GM11168 (cell line): ENCODE measurements at regions not wholly inside any gene's neighbourhood (a gene's known extent, or its start where the extent isn't known, plus 50 kb on each side); places are given as distances from the start of the nearest gene placed in this dataset.
"Not testable (repeated sequence)": the region's sequence is repeated elsewhere in the genome, so short reads cannot be mapped to it uniquely, and the experiment has no call there.

Experiments used
- in situ Hi-C: fragments of 300-500 bp; cut with MboI; formaldehyde crosslinking; loops from one replicate; pipeline ENCODE4 v1.12.0; 2022; ENCODE audit warnings: low sequenced_read_pairs; ENCODE audit not compliant: unreplicated experiment

- in situ Hi-C loops, result loop anchor here (10.0 kb wide), 1 partner anchor 915 kb away; no protein-coding TSS in a partner anchor
Observed at GRCh38 chr5:87770016-87770570, 357.4 kb upstream of the CCNH start.

GRCh38 chr5:87769157-87769556 is 356.4 kb upstream of the CCNH start:
- in situ Hi-C loops, result no loop called here

- in situ Hi-C loops, result no loop called here
Observed at GRCh38 chr5:87768190-87768589, 355.5 kb upstream of the CCNH start.

GRCh38 chr5:87765009-87765408 is 352.3 kb upstream of the CCNH start:
- in situ Hi-C loops, result no loop called here

GRCh38 chr5:87762631-87763030 is 349.9 kb upstream of the CCNH start:
- in situ Hi-C loops, result no loop called here

- in situ Hi-C loops, result no loop called here
Observed at GRCh38 chr5:87756951-87757350, 344.2 kb upstream of the CCNH start.

- in situ Hi-C loops, result no loop called here
Observed at GRCh38 chr5:87755360-87755759, 342.6 kb upstream of the CCNH start.

GRCh38 chr5:87754009-87754757 is 341.5 kb upstream of the CCNH start:
- in situ Hi-C loops, result no loop called here

- in situ Hi-C loops, result no loop called here
Observed at GRCh38 chr5:87752362-87752761, 339.6 kb upstream of the CCNH start.

- in situ Hi-C loops, result no loop called here
Observed at GRCh38 chr5:87751824-87752223, 339.1 kb upstream of the CCNH start.

- in situ Hi-C loops, result no loop called here
Observed at GRCh38 chr5:87746891-87747377, 334.2 kb upstream of the CCNH start.

GRCh38 chr5:87746341-87746740 is 333.6 kb upstream of the CCNH start:
- in situ Hi-C loops, result no loop called here

GRCh38 chr5:87741881-87742280 is 329.2 kb upstream of the CCNH start:
- in situ Hi-C loops, result no loop called here

- in situ Hi-C loops, result no loop called here
Observed at GRCh38 chr5:87735923-87736322, 323.2 kb upstream of the CCNH start.

- in situ Hi-C loops, result no loop called here
Observed at GRCh38 chr5:87733897-87734296, 321.2 kb upstream of the CCNH start.

GRCh38 chr5:87732875-87733768 is 320.4 kb upstream of the CCNH start:
- in situ Hi-C loops, result no loop called here

- in situ Hi-C loops, result no loop called here
Observed at GRCh38 chr5:87729781-87730180, 317.1 kb upstream of the CCNH start.

- in situ Hi-C loops, result no loop called here
Observed at GRCh38 chr5:87722286-87722685, 309.6 kb upstream of the CCNH start.

GRCh38 chr5:87718224-87718925 is 305.6 kb upstream of the CCNH start:
- in situ Hi-C loops, result not testable (repeated sequence)

- in situ Hi-C loops, result no loop called here
Observed at GRCh38 chr5:87717761-87718160, 305.0 kb upstream of the CCNH start.
